Mammary epithelial cell (primary cell): ENCODE measurements at regions not wholly inside any gene's neighbourhood (a gene's known extent, or its start where the extent isn't known, plus 50 kb on each side); places are given as distances from the start of the nearest gene placed in this dataset.

Experiments used
- EZH2 ChIP-seq: IDR thresholded peaks from 2 replicates; pipeline ENCODE4 v1.6.1; 2012; ENCODE audit warnings: low read length, inconsistent platforms, borderline replicate concordance
- TF ChIP-seq, protein P1 (sequence below), 2 donors: IDR thresholded peaks in 1 of 2; conservative IDR thresholded peaks in 1 of 2; 2 replicates each; pipeline ENCODE4 v1.5.1; 2011 to 2012; ENCODE audit warnings: inconsistent platforms in 2 of 2, low read length in 2 of 2, mild to moderate bottlenecking in 2 of 2, control low read depth in 1 of 2, low read depth in 1 of 2; ENCODE audit not compliant: insufficient read depth in 1 of 2; ENCODE audit errors: extremely low read depth in 1 of 2

GRCh38 chr4:102153391-102153790 lies 191.9 kb downstream of the SLC39A8 start:
- TF ChIP-seq, protein P1, sequence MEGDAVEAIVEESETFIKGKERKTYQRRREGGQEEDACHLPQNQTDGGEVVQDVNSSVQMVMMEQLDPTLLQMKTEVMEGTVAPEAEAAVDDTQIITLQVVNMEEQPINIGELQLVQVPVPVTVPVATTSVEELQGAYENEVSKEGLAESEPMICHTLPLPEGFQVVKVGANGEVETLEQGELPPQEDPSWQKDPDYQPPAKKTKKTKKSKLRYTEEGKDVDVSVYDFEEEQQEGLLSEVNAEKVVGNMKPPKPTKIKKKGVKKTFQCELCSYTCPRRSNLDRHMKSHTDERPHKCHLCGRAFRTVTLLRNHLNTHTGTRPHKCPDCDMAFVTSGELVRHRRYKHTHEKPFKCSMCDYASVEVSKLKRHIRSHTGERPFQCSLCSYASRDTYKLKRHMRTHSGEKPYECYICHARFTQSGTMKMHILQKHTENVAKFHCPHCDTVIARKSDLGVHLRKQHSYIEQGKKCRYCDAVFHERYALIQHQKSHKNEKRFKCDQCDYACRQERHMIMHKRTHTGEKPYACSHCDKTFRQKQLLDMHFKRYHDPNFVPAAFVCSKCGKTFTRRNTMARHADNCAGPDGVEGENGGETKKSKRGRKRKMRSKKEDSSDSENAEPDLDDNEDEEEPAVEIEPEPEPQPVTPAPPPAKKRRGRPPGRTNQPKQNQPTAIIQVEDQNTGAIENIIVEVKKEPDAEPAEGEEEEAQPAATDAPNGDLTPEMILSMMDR (conservative IDR thresholded peaks at IDR 0.05 in 1 of 2, IDR thresholded peaks at IDR 0.05 in 1 of 2; ENCODE audit: extremely low read depth in 1 of 2, insufficient read depth in 1 of 2, low read depth in 1 of 2, low read length in 2 of 2): no peak
- no peak for TF ChIP-seq EZH2
